Thyroid gland (tissue), 4 donors: ENCODE measurements at regions not wholly inside any gene's neighbourhood (a gene's known extent, or its start where the extent isn't known, plus 50 kb on each side); places are given as distances from the start of the nearest gene placed in this dataset.

Source experiments
- DNase-seq, 2 donors: peaks; one replicate each; pipeline ENCODE4 v3.0.0-alpha.2; 2019
- H3K27ac ChIP-seq, 3 donors: fragments of 200-600 bp; sonication (generic); 1 replicate in 2 of 3; 2 replicates in 1 of 3; pipeline ENCODE4 v1.5.1; 2016 to 2019; ENCODE audit warnings: mild to moderate bottlenecking in 1 of 3, moderate library complexity in 1 of 3
- H3K27me3 ChIP-seq: fragments of 200-600 bp; sonication (generic); one replicate; pipeline ENCODE4 v1.5.1; 2019
- H3K36me3 ChIP-seq, 2 donors: fragments of 200-600 bp; sonication (generic); one replicate each; pipeline ENCODE4 v1.5.1; 2016 to 2019
- H3K4me1 ChIP-seq, 2 donors: fragments of 200-600 bp; sonication (generic); one replicate each; pipeline ENCODE4 v1.5.1; 2017 to 2019
- H3K4me3 ChIP-seq, 3 donors: fragments of 200-600 bp; sonication (generic); replicated peaks in 1 of 3; 1 replicate in 2 of 3; 2 replicates in 1 of 3; pipeline ENCODE4 v1.5.1; 2016; ENCODE audit warnings: mild to moderate bottlenecking in 1 of 3
- H3K9me3 ChIP-seq: fragments of 200-600 bp; sonication (generic); one replicate; pipeline ENCODE4 v1.5.1; 2017
- CTCF ChIP-seq, 6 experiments: fragments of 200-600 bp in 3 of 6; fragments of 450-650 bp in 3 of 6; sonication (generic) in 3 of 6; IDR thresholded peaks; one replicate each; pipeline ENCODE4 v1.5.1; 2016 to 2019; ENCODE audit warnings: antibody characterized with exemption in 6 of 6, mild to moderate bottlenecking in 2 of 6, inconsistent platforms in 1 of 6, moderate library complexity in 1 of 6
- POLR2A ChIP-seq, 2 donors: fragments of 450-650 bp; IDR thresholded peaks; one replicate each; pipeline ENCODE4 v1.6.1; 2017; ENCODE audit warnings: antibody characterized with exemption in 2 of 2, mild to moderate bottlenecking in 2 of 2, moderate library complexity in 1 of 2
- WGBS, 2 donors: methylation state at CpG; one replicate each; pipeline ENCODE4 v1.1.5; 2017; 5-methylcytosine and 5-hydroxymethylcytosine counted together
- intact Hi-C: fragments of 100-400 bp; cut with DNase I; formaldehyde crosslinking; loops from one replicate; pipeline ENCODE4 v1.15.1; 2023

GRCh38 chr5:107251151-107251550, 419.6 kb downstream of the EFNA5 start:
- WGBS, 2 donors = 74 to 80% methylated on average over 2 of the region's 2 CpGs
- TF ChIP-seq POLR2A (IDR thresholded peaks at IDR 0.05) = no peak
- TF ChIP-seq CTCF (IDR thresholded peaks at IDR 0.05) = no peak
- H3K9me3 ChIP-seq = no peaks in the 10 kb centered on the region
- intact Hi-C loops = no loop called here
- no peak for DNase-seq
- no peak overlapping the region for H3K27ac ChIP-seq
- no peaks in the 10 kb centered on the region for H3K27me3 ChIP-seq
- H3K36me3 ChIP-seq = no peaks in the 10 kb centered on the region
- H3K4me3 ChIP-seq = no peak overlapping the region
- H3K4me1 ChIP-seq = peaks cover 0 to 4% of the 10 kb centered on the region in 2 donors

DNA sequence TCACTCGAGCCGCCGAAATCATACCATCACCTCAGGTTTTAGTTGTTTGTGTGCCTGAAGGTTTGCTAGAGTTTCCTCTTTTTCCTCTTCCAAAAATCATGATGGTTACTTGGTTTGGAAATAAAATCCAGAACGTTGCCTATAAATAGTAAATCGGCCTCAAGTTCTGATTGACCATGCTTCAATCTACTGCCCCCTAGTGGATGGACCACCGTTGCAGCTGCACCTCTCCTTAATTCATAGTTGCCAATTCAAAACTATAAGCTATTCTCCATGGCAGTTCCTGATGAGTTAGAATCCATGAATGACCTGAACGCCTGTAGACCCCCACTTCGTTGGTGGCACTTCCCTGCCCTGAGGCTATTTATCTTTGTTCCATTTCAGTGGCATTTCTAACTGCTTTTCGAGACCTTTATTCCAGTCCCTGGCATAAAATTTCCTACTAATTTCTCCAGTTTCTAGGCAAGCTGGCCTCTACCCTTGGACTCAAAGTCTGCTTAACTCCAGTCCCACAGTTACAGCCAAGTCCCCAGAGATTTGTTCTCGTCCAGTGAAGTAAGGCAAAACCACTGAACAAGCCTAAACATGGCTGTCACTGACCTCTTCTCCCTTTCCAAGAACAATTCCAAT, 422.6 kb downstream of the EFNA5 start:
- H3K4me3 ChIP-seq = no peak overlapping the region
- DNase-seq = peak; percentile 46 to 69
- no peaks in the 10 kb centered on the region for H3K4me1 ChIP-seq
- H3K36me3 ChIP-seq = no peaks in the 10 kb centered on the region
- intact Hi-C loops = no loop called here
- WGBS, 2 donors = 51 to 53% methylated on average over 10 of the region's 10 CpGs
- no peak for TF ChIP-seq POLR2A (IDR thresholded peaks at IDR 0.05)
- TF ChIP-seq CTCF (IDR thresholded peaks at IDR 0.05) = peak; percentile 16 to 78 (median 52)
- H3K27me3 ChIP-seq = no peaks in the 10 kb centered on the region
- no peaks in the 10 kb centered on the region for H3K9me3 ChIP-seq
- no peak overlapping the region for H3K27ac ChIP-seq

DNA sequence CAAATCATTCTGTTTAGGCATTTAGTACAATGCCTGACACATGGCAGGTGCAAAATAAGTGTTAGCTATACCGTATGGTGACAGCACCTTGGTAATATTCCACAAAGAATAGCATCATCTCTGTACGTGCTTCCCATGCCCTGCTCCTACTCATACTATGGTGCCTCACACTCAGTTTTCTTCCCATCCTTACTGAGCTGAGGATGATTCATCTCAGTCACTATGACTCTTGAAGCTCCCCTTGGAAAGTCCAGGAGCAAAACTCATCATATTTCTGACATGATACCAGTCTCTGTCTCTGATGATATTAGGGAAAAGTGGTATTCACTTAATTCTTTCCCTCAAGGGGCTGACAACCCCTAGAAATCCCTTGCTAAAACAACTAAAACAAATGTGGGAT, 423.3 kb downstream of the EFNA5 start:
- Histone ChIP-seq H3K4me1 (no peaks in the 10 kb centered on the region), H3K36me3 (no peaks in the 10 kb centered on the region), H3K9me3 (no peaks in the 10 kb centered on the region), H3K27me3 (no peaks in the 10 kb centered on the region), H3K27ac (no peak overlapping the region), H3K4me3 (no peak overlapping the region)
- DNase-seq = no peak
- TF ChIP-seq POLR2A (IDR thresholded peaks at IDR 0.05) = no peak
- TF ChIP-seq CTCF (IDR thresholded peaks at IDR 0.05) = no peak
- 94 to 98% methylated on average over 2 of the region's 2 CpGs for WGBS, 2 donors
- intact Hi-C loops = no loop called here

GRCh38 chr5:107243220-107243579, 427.5 kb downstream of the EFNA5 start:
- intact Hi-C loops = no loop called here
- no peak overlapping the region for H3K27ac ChIP-seq
- 88 to 90% methylated on average over 3 of the region's 3 CpGs for WGBS, 2 donors
- no peaks in the 10 kb centered on the region for H3K9me3 ChIP-seq
- TF ChIP-seq POLR2A (IDR thresholded peaks at IDR 0.05) (no peak), CTCF (IDR thresholded peaks at IDR 0.05) (no peak)
- no peak overlapping the region for H3K4me3 ChIP-seq
- DNase-seq = no peak
- H3K4me1 ChIP-seq = no peaks in the 10 kb centered on the region
- H3K27me3 ChIP-seq = no peaks in the 10 kb centered on the region
- H3K36me3 ChIP-seq = no peaks in the 10 kb centered on the region

DNA sequence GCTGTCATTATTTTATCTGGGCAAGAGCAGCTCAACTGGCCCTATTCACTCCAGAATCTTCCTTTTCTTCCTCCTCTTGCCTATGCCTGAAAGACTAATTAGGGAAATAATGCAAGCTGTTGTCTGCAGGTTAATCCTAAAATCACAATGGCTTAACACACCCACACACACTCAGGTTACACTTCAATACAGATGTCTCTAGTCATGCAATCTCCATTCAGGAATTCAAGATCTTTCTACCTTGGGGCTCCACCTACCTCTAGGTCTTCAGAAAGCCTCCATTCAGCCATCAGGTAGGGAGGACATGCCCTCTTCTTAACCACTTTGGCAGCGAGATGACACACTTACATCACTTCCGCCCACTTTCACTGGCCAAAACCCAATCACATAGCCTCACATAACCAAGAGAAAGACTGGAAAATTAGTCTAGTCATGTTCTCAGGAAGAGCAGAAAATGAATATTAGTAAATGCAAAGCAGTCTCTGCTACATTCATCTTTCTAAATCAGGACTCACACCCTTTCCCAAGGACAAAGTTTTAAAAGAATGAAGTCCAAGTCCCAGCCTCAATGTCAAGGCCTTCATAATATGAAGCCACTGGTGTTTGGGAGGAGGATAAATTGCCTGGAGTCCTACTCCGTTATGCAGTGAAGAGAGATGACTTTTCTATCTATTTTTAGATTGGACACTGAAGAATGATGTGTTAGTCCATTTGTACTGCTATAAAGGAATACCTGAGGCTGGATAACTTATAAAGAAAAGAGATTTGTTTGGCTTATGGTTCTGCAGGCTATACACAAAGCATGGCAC, 428.1 kb downstream of the EFNA5 start:
- H3K36me3 ChIP-seq = no peaks in the 10 kb centered on the region
- no peaks in the 10 kb centered on the region for H3K27me3 ChIP-seq
- no peak for TF ChIP-seq CTCF (IDR thresholded peaks at IDR 0.05)
- TF ChIP-seq POLR2A (IDR thresholded peaks at IDR 0.05) = no peak
- 86 to 87% methylated on average over 3 of the region's 3 CpGs for WGBS, 2 donors
- no peak overlapping the region for H3K27ac ChIP-seq
- H3K4me1 ChIP-seq = no peaks in the 10 kb centered on the region
- no peak overlapping the region for H3K4me3 ChIP-seq
- H3K9me3 ChIP-seq = no peaks in the 10 kb centered on the region
- intact Hi-C loops = no loop called here
- no peak for DNase-seq
